GM23248 (cell line): ENCODE measurements at regions not wholly inside any gene's neighbourhood (a gene's known extent, or its start where the extent isn't known, plus 50 kb on each side); places are given as distances from the start of the nearest gene placed in this dataset.

Experiments used
- DNase-seq: peaks from one replicate; pipeline ENCODE4 v3.0.0-alpha.2; 2015
- H2AFZ ChIP-seq: fragments of 200-600 bp; sonication (generic); 2 replicates; pipeline ENCODE4 v1.6.1; 2016; ENCODE audit warnings: antibody characterized with exemption
- H3F3A ChIP-seq: fragments of 200-600 bp; sonication (generic); 2 replicates; pipeline ENCODE4 v1.6.1; 2016; ENCODE audit warnings: mild to moderate bottlenecking, antibody characterized with exemption, mixed run types; ENCODE audit not compliant: insufficient read depth
- H3K27ac ChIP-seq: fragments of 200-600 bp; sonication (generic); 2 replicates; pipeline ENCODE4 v1.5.1; 2016; ENCODE audit warnings: mild to moderate bottlenecking
- H3K27me3 ChIP-seq: fragments of 200-600 bp; sonication (generic); replicated peaks from 2 replicates; pipeline ENCODE4 v1.6.1; 2016; ENCODE audit warnings: mild to moderate bottlenecking; ENCODE audit not compliant: insufficient read depth
- H3K36me3 ChIP-seq: fragments of 200-600 bp; sonication (generic); 2 replicates; pipeline ENCODE4 v1.6.1; 2016; ENCODE audit warnings: low read depth, mild to moderate bottlenecking
- H3K4me1 ChIP-seq: fragments of 200-600 bp; sonication (generic); 2 replicates; pipeline ENCODE4 v1.6.1; 2016; ENCODE audit warnings: mild to moderate bottlenecking; ENCODE audit not compliant: insufficient read depth
- H3K4me2 ChIP-seq: fragments of 200-600 bp; sonication (generic); one replicate; pipeline ENCODE4 v1.6.1; 2016; ENCODE audit warnings: mild to moderate bottlenecking; ENCODE audit not compliant: unreplicated experiment
- H3K4me3 ChIP-seq: fragments of 200-600 bp; sonication (generic); 2 replicates; pipeline ENCODE4 v1.5.1; 2016; ENCODE audit warnings: mild to moderate bottlenecking
- H3K79me2 ChIP-seq: fragments of 200-600 bp; sonication (generic); 2 replicates; pipeline ENCODE4 v1.6.1; 2016; ENCODE audit warnings: mild to moderate bottlenecking; ENCODE audit not compliant: insufficient read depth
- H3K9ac ChIP-seq: fragments of 200-600 bp; sonication (generic); 2 replicates; pipeline ENCODE4 v1.6.1; 2016; ENCODE audit warnings: mild to moderate bottlenecking
- H3K9me2 ChIP-seq: fragments of 200-600 bp; sonication (generic); 2 replicates; pipeline ENCODE4 v1.6.1; 2016; ENCODE audit warnings: mixed run types, mild to moderate bottlenecking, moderate library complexity; ENCODE audit not compliant: insufficient read depth
- H3K9me3 ChIP-seq: fragments of 200-600 bp; sonication (generic); one replicate; pipeline ENCODE4 v1.6.1; 2017; ENCODE audit warnings: low read depth
- H4K20me1 ChIP-seq: fragments of 200-600 bp; sonication (generic); 2 replicates; pipeline ENCODE4 v1.6.0; 2016; ENCODE audit not compliant: insufficient read depth
- EZH2 ChIP-seq: fragments of 200-600 bp; sonication (generic); IDR thresholded peaks from 2 replicates; pipeline ENCODE4 v1.6.1; 2018; ENCODE audit warnings: antibody characterized with exemption, mild to moderate bottlenecking; ENCODE audit not compliant: insufficient read depth, poor library complexity, severe bottlenecking
- EZH2phosphoT487 ChIP-seq: fragments of 200-600 bp; sonication (generic); IDR thresholded peaks from 2 replicates; pipeline ENCODE4 v1.6.1; 2018; ENCODE audit warnings: antibody characterized with exemption, moderate library complexity, mild to moderate bottlenecking, low read depth; ENCODE audit not compliant: insufficient read depth
- WGBS, 2 experiments: methylation state at CpG; one replicate each; pipeline ENCODE4 v1.1.6; 2015 to 2017; ENCODE audit warnings: low lambda C conversion rate in 2 of 2, low coverage in 1 of 2; ENCODE audit errors: missing lambda C conversion rate in 2 of 2; 5-methylcytosine and 5-hydroxymethylcytosine counted together
- in situ Hi-C: fragments of 300-500 bp; cut with MboI; formaldehyde crosslinking; loops from 2 replicates; pipeline ENCODE4 v1.15.0; 2020

GRCh38 chr7:21137640-21138039, 290.2 kb upstream of the SP4 start:
- H3F3A ChIP-seq: no peaks in the 10 kb centered on the region
- no peak for DNase-seq
- no peak overlapping the region for H3K4me3 ChIP-seq
- no peaks in the 10 kb centered on the region for H3K79me2 ChIP-seq
- H3K4me2 ChIP-seq: no peak overlapping the region
- no peaks in the 10 kb centered on the region for H3K4me1 ChIP-seq
- no peak overlapping the region for H3K27ac ChIP-seq
- no peak for TF ChIP-seq EZH2
- TF ChIP-seq EZH2phosphoT487: no peak
- no peaks in the 10 kb centered on the region for H3K9me2 ChIP-seq
- H4K20me1 ChIP-seq: no peaks in the 10 kb centered on the region
- no peaks in the 10 kb centered on the region for H3K36me3 ChIP-seq
- no peaks in the 10 kb centered on the region for H3K27me3 ChIP-seq
- no peak overlapping the region for H3K9ac ChIP-seq
- no peak overlapping the region for H2AFZ ChIP-seq
- in situ Hi-C loops: no loop called here
- 9 to 11% methylated on average over 3 of the region's 3 CpGs for WGBS, 2 experiments
- H3K9me3 ChIP-seq: peaks cover 2% of the 10 kb centered on the region

GRCh38 chr7:21140622-21141021, 287.3 kb upstream of the SP4 start:
- H3K4me3 ChIP-seq: no peak overlapping the region

DNA sequence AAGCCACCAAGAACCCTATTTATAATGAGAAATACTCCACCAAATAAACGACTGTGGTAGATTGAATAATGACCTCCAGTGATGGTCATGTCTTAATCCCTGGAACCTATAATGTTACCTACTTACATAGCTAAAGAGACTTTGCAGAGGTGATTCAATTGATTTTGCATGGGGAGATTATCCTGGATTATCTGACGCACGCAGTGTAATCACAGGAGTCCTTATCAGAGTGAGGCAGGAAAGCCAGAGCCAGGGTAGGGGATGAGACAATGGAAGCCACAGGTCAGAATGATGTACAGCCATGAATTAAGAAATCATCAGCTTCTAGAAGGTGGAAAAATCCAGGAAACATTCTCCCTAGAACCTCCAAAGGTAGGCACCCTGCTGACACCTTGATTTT, 286.4 kb upstream of the SP4 start:
- no peak for DNase-seq
- H3K4me2 ChIP-seq: no peak overlapping the region
- no peaks in the 10 kb centered on the region for H3F3A ChIP-seq
- no peaks in the 10 kb centered on the region for H3K9me2 ChIP-seq
- H3K4me3 ChIP-seq: no peak overlapping the region
- TF ChIP-seq EZH2: no peak
- TF ChIP-seq EZH2phosphoT487: no peak
- in situ Hi-C loops: no loop called here
- no peaks in the 10 kb centered on the region for H3K4me1 ChIP-seq
- no peak overlapping the region for H3K27ac ChIP-seq
- H2AFZ ChIP-seq: no peak overlapping the region
- no peaks in the 10 kb centered on the region for H3K79me2 ChIP-seq
- H3K36me3 ChIP-seq: no peaks in the 10 kb centered on the region
- no peak overlapping the region for H3K9ac ChIP-seq
- 9 to 22% methylated on average over 3 of the region's 3 CpGs for WGBS, 2 experiments
- H4K20me1 ChIP-seq: no peaks in the 10 kb centered on the region
- H3K9me3 ChIP-seq: no peaks in the 10 kb centered on the region
- no peaks in the 10 kb centered on the region for H3K27me3 ChIP-seq

More at GRCh38 chr7:21140622-21141021, 287.3 kb upstream of the SP4 start:
- H3F3A ChIP-seq: no peaks in the 10 kb centered on the region
- in situ Hi-C loops: no loop called here
- H3K4me1 ChIP-seq: no peaks in the 10 kb centered on the region
- no peaks in the 10 kb centered on the region for H3K79me2 ChIP-seq
- H3K9me2 ChIP-seq: no peaks in the 10 kb centered on the region
- no peak overlapping the region for H3K4me2 ChIP-seq
- no peaks in the 10 kb centered on the region for H3K27me3 ChIP-seq
- WGBS, 2 experiments: 30 to 59% methylated on average over 3 of the region's 3 CpGs
- H3K9ac ChIP-seq: no peak overlapping the region
- H3K27ac ChIP-seq: no peak overlapping the region
- H2AFZ ChIP-seq: no peak overlapping the region
- no peaks in the 10 kb centered on the region for H3K36me3 ChIP-seq
- DNase-seq: no peak
- H3K9me3 ChIP-seq: no peaks in the 10 kb centered on the region
- TF ChIP-seq EZH2phosphoT487 (no peak), EZH2 (no peak)
- H4K20me1 ChIP-seq: no peaks in the 10 kb centered on the region

DNA sequence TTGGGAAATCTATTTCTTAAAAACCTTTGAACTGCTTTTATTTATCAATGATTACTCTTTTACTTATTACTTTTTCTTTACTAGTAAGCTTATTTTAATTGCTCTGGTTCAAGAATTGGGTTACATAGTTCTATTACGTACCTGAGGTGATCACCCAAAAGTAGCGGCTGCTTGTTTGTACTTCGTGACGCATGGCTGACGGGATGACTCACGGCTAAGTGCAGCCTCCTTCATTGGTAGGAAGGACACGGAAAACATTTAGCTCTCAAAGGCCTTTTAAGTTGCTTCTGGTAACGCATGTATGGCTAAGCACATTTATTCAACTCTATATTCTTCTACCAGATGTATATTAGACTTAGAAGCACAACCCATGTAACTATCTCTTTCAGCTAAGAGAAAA, 285.8 kb upstream of the SP4 start:
- Histone ChIP-seq H3K4me1 (no peaks in the 10 kb centered on the region), H4K20me1 (no peaks in the 10 kb centered on the region), H3K27me3 (no peaks in the 10 kb centered on the region), H3K4me2 (no peak overlapping the region), H3K4me3 (no peak overlapping the region), H3K9ac (no peak overlapping the region), H2AFZ (no peak overlapping the region), H3K9me3 (no peaks in the 10 kb centered on the region), H3K27ac (no peak overlapping the region), H3K36me3 (no peaks in the 10 kb centered on the region), H3F3A (no peaks in the 10 kb centered on the region), H3K9me2 (no peaks in the 10 kb centered on the region), H3K79me2 (no peaks in the 10 kb centered on the region)
- in situ Hi-C loops: no loop called here
- TF ChIP-seq EZH2phosphoT487: no peak
- TF ChIP-seq EZH2: no peak
- no peak for DNase-seq
- 33% methylated on average over 8 of the region's 8 CpGs for WGBS, 2 experiments
